Neural crest cell (in vitro differentiated cells): ENCODE measurements at regions not wholly inside any gene's neighbourhood (a gene's known extent, or its start where the extent isn't known, plus 50 kb on each side); places are given as distances from the start of the nearest gene placed in this dataset.

Experiments
- DNase-seq: peaks from one replicate; pipeline ENCODE4 v3.0.0; 2021; ENCODE audit warnings: low read depth, mixed read lengths, low spot score
- H3K27ac Mint-ChIP-seq: one replicate; pipeline ENCODE4 v1.8.0; 2021; ENCODE audit warnings: mild to moderate bottlenecking, mixed read lengths; ENCODE audit not compliant: unreplicated experiment
- H3K27me3 Mint-ChIP-seq: 2 replicates; pipeline ENCODE4 v1.8.0; 2021; ENCODE audit warnings: low read depth, mild to moderate bottlenecking, mixed read lengths
- H3K36me3 Mint-ChIP-seq: 2 replicates; pipeline ENCODE4 v1.8.0; 2021; ENCODE audit warnings: low read depth, mild to moderate bottlenecking, mixed read lengths
- H3K4me1 Mint-ChIP-seq: 2 replicates; pipeline ENCODE4 v1.8.0; 2021; ENCODE audit warnings: mixed read lengths
- H3K4me3 Mint-ChIP-seq: one replicate; pipeline ENCODE4 v1.8.0; 2021; ENCODE audit warnings: mild to moderate bottlenecking, mixed read lengths
- H3K9me3 Mint-ChIP-seq: 2 replicates; pipeline ENCODE4 v1.8.0; 2021; ENCODE audit warnings: mixed read lengths
- CTCF ChIP-seq: fragments of 200-600 bp; sonication (generic); conservative IDR thresholded peaks from 2 replicates; pipeline ENCODE4 v1.5.0; 2021; ENCODE audit warnings: antibody characterized with exemption, mild to moderate bottlenecking

GRCh38 chr3:13123013-13123654 lies 49.9 kb upstream of the IQSEC1 start:
- Mint-ChIP-seq H3K4me3 (no peak overlapping the region), H3K4me1 (peaks cover 9% of the 10 kb centered on the region), H3K27me3 (no peaks in the 10 kb centered on the region), H3K36me3 (no peaks in the 10 kb centered on the region), H3K27ac (no peak overlapping the region), H3K9me3 (no peaks in the 10 kb centered on the region)
- no peak for DNase-seq
- no peak for TF ChIP-seq CTCF
